Tibial nerve (tissue), 3 donors: ENCODE measurements at regions not wholly inside any gene's neighbourhood (a gene's known extent, or its start where the extent isn't known, plus 50 kb on each side); places are given as distances from the start of the nearest gene placed in this dataset.

Experiments
- CTCF ChIP-seq, 5 experiments: fragments of 200-600 bp in 3 of 5; fragments of 450-650 bp in 2 of 5; sonication (generic) in 3 of 5; IDR thresholded peaks; one replicate each; pipeline ENCODE4 v1.5.1; 2016 to 2019; ENCODE audit warnings: antibody characterized with exemption in 5 of 5, mild to moderate bottlenecking in 3 of 5, moderate library complexity in 2 of 5
- POLR2A ChIP-seq, 2 donors: fragments of 450-650 bp; IDR thresholded peaks; one replicate each; pipeline ENCODE4 v1.6.1; 2017; ENCODE audit warnings: antibody characterized with exemption in 2 of 2, mild to moderate bottlenecking in 2 of 2, moderate library complexity in 2 of 2

GRCh38 chr4:106454021-106454420 lies 85.4 kb upstream of the GIMD1 start:
- TF ChIP-seq POLR2A (IDR thresholded peaks at IDR 0.05) (no peak), CTCF (IDR thresholded peaks at IDR 0.05) (no peak)
